Ectodermal cell (in vitro differentiated cells): ENCODE measurements at regions not wholly inside any gene's neighbourhood (a gene's known extent, or its start where the extent isn't known, plus 50 kb on each side); places are given as distances from the start of the nearest gene placed in this dataset.

Experiments used
- H3K27ac ChIP-seq: 2 replicates; pipeline ENCODE4 v1.7.0; 2013; ENCODE audit warnings: mild to moderate bottlenecking, low read depth, low read length; ENCODE audit not compliant: insufficient read depth, poor library complexity, severe bottlenecking
- H3K27me3 ChIP-seq: 2 replicates; pipeline ENCODE4 v1.7.0; 2013; ENCODE audit warnings: mild to moderate bottlenecking, low read length; ENCODE audit not compliant: insufficient read depth, control insufficient read depth, poor library complexity, severe bottlenecking
- H3K36me3 ChIP-seq: one replicate; pipeline ENCODE4 v1.7.0; 2013; ENCODE audit warnings: low read length; ENCODE audit not compliant: control insufficient read depth, insufficient read depth
- H3K4me1 ChIP-seq: one replicate; pipeline ENCODE4 v1.7.0; 2013; ENCODE audit warnings: low read length; ENCODE audit not compliant: control insufficient read depth, insufficient read depth
- H3K4me3 ChIP-seq: 2 replicates; pipeline ENCODE4 v1.7.0; 2013; ENCODE audit warnings: low read depth, low read length, control low read depth; ENCODE audit not compliant: insufficient read depth
- H3K9me3 ChIP-seq: 2 replicates; pipeline ENCODE4 v1.7.0; 2013; ENCODE audit warnings: mild to moderate bottlenecking, low read length, moderate library complexity; ENCODE audit not compliant: control insufficient read depth
- WGBS, 2 experiments: methylation state at CpG; one replicate each; pipeline ENCODE4 v1.1.7; 2013; ENCODE audit warnings: missing lambda C conversion rate in 2 of 2; 5-methylcytosine and 5-hydroxymethylcytosine counted together

DNA sequence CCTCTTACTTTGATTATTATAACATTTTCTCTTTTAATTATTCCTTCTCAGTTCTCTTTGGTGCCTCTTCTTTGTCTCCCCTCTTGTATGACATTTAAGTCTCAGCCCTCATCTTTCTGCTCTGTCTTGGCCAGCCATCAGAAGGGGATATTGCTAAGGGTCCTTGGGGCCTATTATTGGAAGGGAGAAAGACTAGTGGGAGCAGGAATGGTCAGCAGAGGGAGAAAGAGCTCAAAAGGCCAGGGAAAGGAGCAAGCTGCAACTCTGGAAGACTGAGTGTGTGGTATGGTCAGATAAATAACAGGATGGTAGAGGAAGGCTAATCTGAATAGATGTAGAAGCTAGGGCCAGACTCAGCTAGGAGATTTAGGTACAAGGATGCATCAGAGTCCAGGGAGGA is 336.9 kb downstream of the TDRD3 start:
- Histone ChIP-seq H3K9me3 (no peaks in the 10 kb centered on the region), H3K4me3 (no peak overlapping the region), H3K4me1 (no peaks in the 10 kb centered on the region), H3K27ac (no peak overlapping the region), H3K36me3 (no peaks in the 10 kb centered on the region), H3K27me3 (no peaks in the 10 kb centered on the region)

- no peaks in the 10 kb centered on the region for H3K9me3 ChIP-seq
- no peaks in the 10 kb centered on the region for H3K4me1 ChIP-seq
- H3K27ac ChIP-seq, result no peak overlapping the region
- no peak overlapping the region for H3K4me3 ChIP-seq
- H3K27me3 ChIP-seq, result no peaks in the 10 kb centered on the region
- H3K36me3 ChIP-seq, result no peaks in the 10 kb centered on the region
- WGBS, 2 experiments, result 84 to 86% methylated on average over 2 of the region's 2 CpGs
Measured at GRCh38 chr13:60727140-60727539, 330.1 kb downstream of the TDRD3 start.

GRCh38 chr13:60721063-60721462 is 324.0 kb downstream of the TDRD3 start:
- Histone ChIP-seq H3K9me3 (no peaks in the 10 kb centered on the region), H3K27me3 (no peaks in the 10 kb centered on the region), H3K4me3 (no peak overlapping the region), H3K27ac (no peak overlapping the region), H3K4me1 (no peaks in the 10 kb centered on the region), H3K36me3 (no peaks in the 10 kb centered on the region)
- WGBS, 2 experiments, result 100% methylated on average over 1 to 3 of the region's 3 CpGs

GRCh38 chr13:60720590-60720989 is 323.6 kb downstream of the TDRD3 start:
- Histone ChIP-seq H3K36me3 (no peaks in the 10 kb centered on the region), H3K27me3 (no peaks in the 10 kb centered on the region), H3K4me1 (no peaks in the 10 kb centered on the region), H3K9me3 (no peaks in the 10 kb centered on the region), H3K27ac (no peak overlapping the region), H3K4me3 (no peak overlapping the region)
- 95 to 97% methylated on average over 3 of the region's 3 CpGs for WGBS, 2 experiments

DNA sequence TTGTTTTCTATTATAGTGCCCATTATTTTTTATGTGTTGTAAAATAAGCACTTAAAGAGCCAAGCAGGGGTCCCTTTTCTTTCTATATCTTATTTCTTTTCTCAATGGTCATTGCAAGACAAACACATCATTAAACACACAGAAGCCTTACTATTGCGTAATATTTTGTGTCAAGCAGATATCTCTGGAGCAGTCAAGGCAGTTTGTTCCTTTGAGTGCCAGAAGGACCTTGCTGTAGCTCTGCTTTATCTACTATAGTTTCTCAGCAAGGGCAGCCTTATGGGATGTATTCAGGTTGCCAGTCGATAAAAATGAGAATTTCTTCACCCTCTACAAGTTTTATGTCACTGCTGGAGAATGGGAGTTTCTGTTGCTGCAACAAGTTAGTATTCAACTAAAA is 319.3 kb downstream of the TDRD3 start:
- no peaks in the 10 kb centered on the region for H3K9me3 ChIP-seq
- no peak overlapping the region for H3K27ac ChIP-seq
- WGBS, 2 experiments, result 100% methylated on average over 2 of the region's 2 CpGs
- no peaks in the 10 kb centered on the region for H3K4me1 ChIP-seq
- H3K4me3 ChIP-seq, result no peak overlapping the region
- H3K36me3 ChIP-seq, result no peaks in the 10 kb centered on the region
- H3K27me3 ChIP-seq, result no peaks in the 10 kb centered on the region

DNA sequence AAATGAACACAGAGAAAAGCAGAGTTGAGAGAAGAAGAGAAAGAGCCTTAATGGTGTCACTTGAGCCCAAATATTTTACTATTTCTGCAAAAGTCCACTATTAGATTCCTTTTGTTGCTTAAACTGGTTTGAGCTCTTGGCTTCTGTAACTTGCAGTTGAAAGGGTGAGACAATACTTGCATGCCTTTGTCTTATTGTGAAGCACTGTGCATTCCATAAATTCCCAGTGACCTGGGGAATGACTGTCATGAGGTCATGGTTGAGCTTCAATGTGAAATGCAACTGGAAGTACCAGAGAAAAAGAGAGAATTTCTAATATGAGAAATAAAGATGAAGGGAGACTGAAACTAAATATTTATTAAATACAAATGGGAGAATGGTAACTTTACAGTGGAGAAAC is 310.9 kb downstream of the TDRD3 start:
- no peaks in the 10 kb centered on the region for H3K36me3 ChIP-seq
- H3K4me3 ChIP-seq, result no peak overlapping the region
- H3K27me3 ChIP-seq, result no peaks in the 10 kb centered on the region
- no peaks in the 10 kb centered on the region for H3K4me1 ChIP-seq
- H3K9me3 ChIP-seq, result no peaks in the 10 kb centered on the region
- H3K27ac ChIP-seq, result no peak overlapping the region

- Histone ChIP-seq H3K36me3 (no peaks in the 10 kb centered on the region), H3K9me3 (no peaks in the 10 kb centered on the region), H3K4me1 (no peaks in the 10 kb centered on the region), H3K27ac (no peak overlapping the region), H3K4me3 (no peak overlapping the region), H3K27me3 (no peaks in the 10 kb centered on the region)
- WGBS, 2 experiments, result 87% methylated on average over 3 of the region's 3 CpGs
Measured at GRCh38 chr13:60701895-60702294, 304.9 kb downstream of the TDRD3 start.

DNA sequence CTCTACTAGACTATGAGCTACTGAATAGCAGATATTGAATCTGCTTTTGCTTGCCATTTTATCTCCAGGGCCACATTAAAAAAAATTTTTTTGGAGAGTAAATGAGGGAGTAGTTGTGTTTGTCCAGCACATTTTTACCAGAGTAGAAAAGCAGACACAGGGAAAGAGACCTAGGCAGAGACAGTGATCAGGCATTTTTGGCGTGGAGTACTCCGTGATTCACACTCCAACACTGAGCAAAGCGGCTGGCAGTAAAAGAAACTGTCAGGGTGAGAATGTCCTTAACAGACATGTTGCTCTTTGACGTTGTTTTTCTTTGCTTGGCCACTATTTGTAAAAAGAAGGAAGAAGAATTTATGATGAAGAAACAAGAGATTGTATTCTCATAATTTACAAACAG is 304.0 kb downstream of the TDRD3 start:
- H3K4me1 ChIP-seq, result no peaks in the 10 kb centered on the region
- H3K27me3 ChIP-seq, result no peaks in the 10 kb centered on the region
- no peak overlapping the region for H3K27ac ChIP-seq
- no peak overlapping the region for H3K4me3 ChIP-seq
- no peaks in the 10 kb centered on the region for H3K9me3 ChIP-seq
- 89 to 99% methylated on average over 4 of the region's 4 CpGs for WGBS, 2 experiments
- H3K36me3 ChIP-seq, result no peaks in the 10 kb centered on the region

- Histone ChIP-seq H3K36me3 (no peaks in the 10 kb centered on the region), H3K9me3 (no peaks in the 10 kb centered on the region), H3K4me1 (no peaks in the 10 kb centered on the region), H3K27ac (no peak overlapping the region), H3K27me3 (no peaks in the 10 kb centered on the region), H3K4me3 (no peak overlapping the region)
- WGBS, 2 experiments, result 85% methylated on average over 1 of the region's 2 CpGs; no CpG with 5 or more reads in 1 of the 2 experiments
Measured at GRCh38 chr13:60699636-60700035, 302.6 kb downstream of the TDRD3 start.

DNA sequence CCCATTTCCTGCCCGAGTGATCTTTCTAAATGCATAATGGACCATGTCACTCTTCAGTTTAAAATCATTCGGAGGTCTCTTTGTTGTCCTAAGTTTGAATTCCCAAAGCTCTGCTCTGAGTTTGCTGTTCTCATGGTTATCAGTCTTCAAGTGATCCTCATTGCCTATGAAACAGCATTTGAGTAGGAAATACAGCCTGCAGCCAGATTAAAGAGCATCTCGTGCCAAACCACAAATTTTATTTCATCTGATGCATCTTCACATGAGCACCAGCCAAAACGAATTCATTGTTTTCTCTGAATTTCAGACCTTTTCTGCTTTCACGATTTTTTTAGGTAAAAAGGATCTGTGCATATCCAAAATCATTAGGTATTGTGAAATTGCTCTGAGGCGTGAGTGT is 299.6 kb downstream of the TDRD3 start:
- Histone ChIP-seq H3K4me3 (no peak overlapping the region), H3K27me3 (no peaks in the 10 kb centered on the region), H3K9me3 (no peaks in the 10 kb centered on the region), H3K4me1 (no peaks in the 10 kb centered on the region), H3K27ac (no peak overlapping the region), H3K36me3 (no peaks in the 10 kb centered on the region)
- 60 to 62% methylated on average over 6 of the region's 6 CpGs for WGBS, 2 experiments

DNA sequence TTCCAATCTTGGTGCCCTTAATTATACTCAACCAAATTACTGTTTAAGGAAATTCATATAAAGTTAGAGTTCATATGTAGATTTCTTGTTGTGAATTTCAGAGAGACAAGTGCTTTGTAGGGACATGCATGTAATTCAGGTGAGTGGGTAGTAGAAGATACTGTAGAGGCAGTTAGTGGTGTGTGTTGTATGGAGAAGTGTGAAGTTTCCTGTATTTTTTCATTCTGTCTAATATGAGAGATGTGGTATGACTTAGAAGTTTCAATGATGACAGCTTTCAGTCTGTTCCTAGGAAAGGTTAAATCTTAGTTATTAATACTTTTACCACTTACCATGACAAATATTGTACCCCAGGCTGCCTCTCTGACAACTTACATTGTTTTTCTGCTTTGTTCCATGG is 294.2 kb downstream of the TDRD3 start:
- H3K36me3 ChIP-seq, result no peaks in the 10 kb centered on the region
- H3K4me3 ChIP-seq, result no peak overlapping the region
- H3K4me1 ChIP-seq, result no peaks in the 10 kb centered on the region
- H3K9me3 ChIP-seq, result no peaks in the 10 kb centered on the region
- no peaks in the 10 kb centered on the region for H3K27me3 ChIP-seq
- H3K27ac ChIP-seq, result no peak overlapping the region
